BLaER1 treated with 17β-estradiol and CSF1 and Interleukin-3, amounts not matched to agents 10 nM and 100 nM (cell line): ENCODE measurements at regions not wholly inside any gene's neighbourhood (a gene's known extent, or its start where the extent isn't known, plus 50 kb on each side); places are given as distances from the start of the nearest gene placed in this dataset.

Experiments used
- H3K27ac ChIP-seq, 11 experiments: shearing (Covaris generic); formaldehyde crosslinking; 2 replicates each; pipeline ENCODE4 v1.8.1; 2022
- H3K27me3 ChIP-seq, 11 experiments: shearing (Covaris generic); formaldehyde crosslinking; 2 replicates each; pipeline ENCODE4 v1.8.1; 2022
- H3K36me3 ChIP-seq, 11 experiments: shearing (Covaris generic); formaldehyde crosslinking; 2 replicates each; pipeline ENCODE4 v1.8.1; 2022
- H3K4me1 ChIP-seq, 10 experiments: shearing (Covaris generic); formaldehyde crosslinking; 2 replicates each; pipeline ENCODE4 v1.8.1; 2022
- H3K4me2 ChIP-seq, 11 experiments: shearing (Covaris generic); formaldehyde crosslinking; 2 replicates each; pipeline ENCODE4 v1.8.1; 2022
- H3K4me3 ChIP-seq, 10 experiments: shearing (Covaris generic); formaldehyde crosslinking; 2 replicates each; pipeline ENCODE4 v1.8.1; 2022
- H3K9ac ChIP-seq, 11 experiments: shearing (Covaris generic); formaldehyde crosslinking; 2 replicates each; pipeline ENCODE4 v1.8.1; 2022
- H3K9me3 ChIP-seq, 11 experiments: shearing (Covaris generic); formaldehyde crosslinking; replicated peaks in 1 of 11; 2 replicates each; pipeline ENCODE4 v1.8.1; 2022
- H4K20me1 ChIP-seq, 11 experiments: shearing (Covaris generic); formaldehyde crosslinking; 2 replicates each; pipeline ENCODE4 v1.8.1; 2022
- Cebpa-rat ChIP-seq, 11 experiments: shearing (Covaris generic); IDR thresholded peaks; 2 replicates each; pipeline ENCODE4 v1.8.1; 2022

DNA sequence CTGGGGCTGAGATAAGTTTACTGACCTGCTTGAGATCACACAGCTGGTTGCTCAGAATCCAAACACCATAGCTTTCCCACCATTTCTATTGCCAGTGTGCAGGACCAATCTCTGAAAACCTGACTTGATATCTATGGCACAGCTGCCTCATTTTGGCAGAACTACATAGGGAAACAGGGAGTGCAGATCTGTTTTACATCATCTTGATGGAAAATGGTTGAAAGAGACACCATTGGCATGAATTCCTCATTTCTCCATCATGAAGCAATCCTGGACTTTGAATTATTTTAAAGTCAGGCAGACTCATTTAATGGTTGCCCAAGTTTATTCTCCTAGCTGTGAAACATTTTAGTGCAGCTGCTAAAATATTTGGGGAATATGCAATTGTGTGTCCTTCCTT lies 1628.2 kb upstream of the SLC10A2 start:
- Histone ChIP-seq H3K4me2 (no peak overlapping the region), H3K27ac (no peak overlapping the region), H3K4me1 (no peaks in the 10 kb centered on the region), H3K4me3 (no peak overlapping the region), H3K27me3 (no peaks in the 10 kb centered on the region), H3K36me3 (no peaks in the 10 kb centered on the region), H3K9me3 (no peaks in the 10 kb centered on the region), H4K20me1 (no peaks in the 10 kb centered on the region), H3K9ac (no peak overlapping the region)
- TF ChIP-seq Cebpa-rat (IDR thresholded peaks at IDR 0.05): no peak

DNA sequence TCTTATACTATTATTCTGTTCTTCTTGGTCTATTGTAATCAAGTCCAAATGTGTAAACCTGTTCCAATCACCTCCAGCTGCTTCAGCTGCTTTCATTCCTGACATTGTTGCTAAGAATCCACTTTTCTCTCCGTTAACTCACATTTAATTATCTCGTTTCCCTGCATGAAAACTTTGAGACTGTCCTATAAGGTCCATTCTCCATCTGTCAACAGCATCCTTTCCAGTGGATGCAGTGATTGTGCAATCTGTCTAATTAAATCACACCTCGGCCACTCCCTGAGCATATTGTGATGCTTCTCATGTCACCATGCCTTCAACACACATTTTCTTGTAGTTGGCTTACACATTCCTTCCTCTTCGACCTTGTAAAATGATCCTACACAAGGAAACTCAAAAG lies 1626.9 kb upstream of the SLC10A2 start:
- Histone ChIP-seq H4K20me1 (no peaks in the 10 kb centered on the region), H3K4me2 (no peak overlapping the region), H3K27me3 (no peaks in the 10 kb centered on the region), H3K9me3 (no peaks in the 10 kb centered on the region), H3K27ac (no peak overlapping the region), H3K36me3 (no peaks in the 10 kb centered on the region), H3K4me3 (no peak overlapping the region), H3K9ac (no peak overlapping the region), H3K4me1 (no peaks in the 10 kb centered on the region)
- TF ChIP-seq Cebpa-rat (IDR thresholded peaks at IDR 0.05): no peak

DNA sequence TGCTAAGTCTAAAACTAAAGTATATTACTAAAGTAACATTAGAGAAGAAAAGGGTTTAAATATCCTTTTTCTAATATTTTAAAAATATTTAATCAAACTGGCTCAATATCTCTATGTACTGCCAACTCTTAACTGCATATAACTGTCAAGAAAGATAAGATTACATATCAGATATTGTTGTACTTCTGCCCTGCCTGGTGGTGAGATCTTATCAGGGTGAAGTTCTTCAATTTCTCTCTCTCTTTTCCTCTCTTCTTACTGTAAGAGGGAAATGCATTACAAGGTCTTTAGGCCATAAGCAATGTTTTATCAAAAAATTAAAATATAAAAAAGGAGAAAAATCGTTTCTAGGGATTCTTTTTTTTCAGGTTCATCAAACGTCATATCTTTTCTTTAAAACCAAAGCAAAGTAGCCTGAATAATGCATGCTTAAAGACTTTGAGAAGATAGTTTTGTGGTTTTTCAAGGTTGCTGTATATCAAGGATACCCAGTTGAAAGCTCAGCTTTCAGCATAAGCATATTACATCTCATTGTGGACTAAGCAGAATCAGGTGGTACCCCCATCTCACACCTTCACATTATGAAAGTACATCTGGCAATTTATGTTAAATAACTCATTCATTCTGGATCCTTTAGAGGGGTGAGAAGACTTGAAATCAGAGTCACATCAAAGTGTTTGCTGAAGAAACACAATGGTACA lies 1625.7 kb upstream of the SLC10A2 start:
- TF ChIP-seq Cebpa-rat (IDR thresholded peaks at IDR 0.05): no peak
- H3K9ac ChIP-seq: no peak overlapping the region
- no peaks in the 10 kb centered on the region for H4K20me1 ChIP-seq
- no peaks in the 10 kb centered on the region for H3K27me3 ChIP-seq
- H3K4me2 ChIP-seq: no peak overlapping the region
- no peaks in the 10 kb centered on the region for H3K4me1 ChIP-seq
- H3K9me3 ChIP-seq: no peaks in the 10 kb centered on the region
- H3K4me3 ChIP-seq: no peak overlapping the region
- H3K36me3 ChIP-seq: no peaks in the 10 kb centered on the region
- H3K27ac ChIP-seq: no peak overlapping the region

DNA sequence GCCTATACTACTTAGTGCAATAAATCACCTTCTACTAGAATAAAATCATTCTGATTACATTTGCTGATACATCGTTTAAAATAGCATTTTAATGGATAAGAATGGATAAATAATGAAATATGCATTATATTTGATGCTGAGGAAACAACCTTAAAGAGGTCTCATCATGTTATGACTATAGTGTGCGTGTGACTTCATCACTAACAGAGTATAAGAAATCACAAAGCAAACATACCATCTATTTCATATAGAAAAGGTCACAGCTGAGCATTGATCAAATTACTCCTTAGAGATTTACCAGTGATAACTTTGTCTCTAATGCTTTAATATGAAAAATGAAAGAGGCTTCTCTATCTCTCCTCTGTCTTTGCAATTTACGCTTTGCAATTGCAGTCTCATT lies 1620.3 kb upstream of the SLC10A2 start:
- Histone ChIP-seq H3K27me3 (no peaks in the 10 kb centered on the region), H3K9me3 (no peaks in the 10 kb centered on the region), H3K36me3 (no peaks in the 10 kb centered on the region), H4K20me1 (no peaks in the 10 kb centered on the region), H3K9ac (no peak overlapping the region), H3K4me3 (no peak overlapping the region), H3K27ac (no peak overlapping the region), H3K4me2 (no peak overlapping the region), H3K4me1 (no peaks in the 10 kb centered on the region)
- no peak for TF ChIP-seq Cebpa-rat (IDR thresholded peaks at IDR 0.05)

GRCh38 chr13:104683789-104684188 lies 1617.6 kb upstream of the SLC10A2 start:
- Histone ChIP-seq H3K4me1 (no peaks in the 10 kb centered on the region), H3K27me3 (no peaks in the 10 kb centered on the region), H3K9ac (no peak overlapping the region), H3K4me2 (no peak overlapping the region), H4K20me1 (no peaks in the 10 kb centered on the region), H3K27ac (no peak overlapping the region), H3K36me3 (no peaks in the 10 kb centered on the region), H3K9me3 (no peaks in the 10 kb centered on the region), H3K4me3 (no peak overlapping the region)
- no peak for TF ChIP-seq Cebpa-rat (IDR thresholded peaks at IDR 0.05)

GRCh38 chr13:104678161-104678560 lies 1611.9 kb upstream of the SLC10A2 start:
- no peaks in the 10 kb centered on the region for H4K20me1 ChIP-seq
- no peak overlapping the region for H3K27ac ChIP-seq
- H3K4me1 ChIP-seq: no peaks in the 10 kb centered on the region
- no peak overlapping the region for H3K9ac ChIP-seq
- TF ChIP-seq Cebpa-rat (IDR thresholded peaks at IDR 0.05): no peak
- H3K36me3 ChIP-seq: no peaks in the 10 kb centered on the region
- no peaks in the 10 kb centered on the region for H3K27me3 ChIP-seq
- H3K4me2 ChIP-seq: no peak overlapping the region
- H3K9me3 ChIP-seq: no peaks in the 10 kb centered on the region
- no peak overlapping the region for H3K4me3 ChIP-seq

DNA sequence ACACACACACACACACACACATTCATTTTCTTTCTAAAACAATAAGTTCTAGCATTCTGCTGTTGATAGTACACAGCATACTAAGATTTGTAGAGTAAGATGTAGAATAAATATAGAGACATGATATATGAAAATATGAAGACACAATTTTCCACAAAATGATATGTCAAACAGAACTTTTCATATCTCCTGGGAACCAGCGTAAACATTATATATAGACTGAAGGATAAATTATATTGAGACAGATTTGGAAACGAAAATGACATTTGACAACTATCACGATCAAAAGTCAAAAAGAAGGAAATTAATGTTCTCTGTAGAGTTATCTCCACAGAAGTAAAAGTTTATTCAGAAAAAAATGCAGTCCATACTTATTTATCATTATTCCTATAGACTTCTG lies 1605.7 kb upstream of the SLC10A2 start:
- no peak overlapping the region for H3K4me2 ChIP-seq
- H3K9ac ChIP-seq: no peak overlapping the region
- H3K4me1 ChIP-seq: no peaks in the 10 kb centered on the region
- no peaks in the 10 kb centered on the region for H3K27me3 ChIP-seq
- no peaks in the 10 kb centered on the region for H3K36me3 ChIP-seq
- no peak for TF ChIP-seq Cebpa-rat (IDR thresholded peaks at IDR 0.05)
- no peak overlapping the region for H3K4me3 ChIP-seq
- no peak overlapping the region for H3K27ac ChIP-seq
- H4K20me1 ChIP-seq: no peaks in the 10 kb centered on the region
- H3K9me3 ChIP-seq: no peaks in the 10 kb centered on the region

DNA sequence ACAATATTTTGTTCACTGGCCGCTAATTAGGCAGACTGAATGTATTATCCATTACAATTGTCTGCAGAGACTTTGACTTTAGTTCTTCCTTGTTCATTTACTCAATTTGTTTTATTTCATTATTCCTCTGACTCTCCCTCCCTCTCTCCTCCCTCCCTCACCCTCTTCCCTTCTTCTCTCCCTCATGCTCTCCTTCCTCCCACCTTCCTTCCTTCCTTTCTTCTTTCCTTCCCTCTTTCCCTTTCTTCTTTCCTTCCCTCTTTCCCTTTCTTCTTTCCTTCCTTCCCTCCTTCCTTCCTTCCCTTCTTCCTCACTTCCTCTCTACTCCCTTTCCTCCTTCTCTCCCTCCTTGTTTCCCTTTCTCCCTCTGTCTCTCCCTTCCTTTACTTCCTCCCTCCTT lies 1591.0 kb upstream of the SLC10A2 start:
- H3K4me2 ChIP-seq: no peak overlapping the region
- no peak overlapping the region for H3K9ac ChIP-seq
- no peak for TF ChIP-seq Cebpa-rat (IDR thresholded peaks at IDR 0.05)
- no peaks in the 10 kb centered on the region for H4K20me1 ChIP-seq
- no peak overlapping the region for H3K4me3 ChIP-seq
- no peaks in the 10 kb centered on the region for H3K27me3 ChIP-seq
- no peaks in the 10 kb centered on the region for H3K36me3 ChIP-seq
- no peak overlapping the region for H3K27ac ChIP-seq
- H3K9me3 ChIP-seq: no peaks in the 10 kb centered on the region
- H3K4me1 ChIP-seq: no peaks in the 10 kb centered on the region

DNA sequence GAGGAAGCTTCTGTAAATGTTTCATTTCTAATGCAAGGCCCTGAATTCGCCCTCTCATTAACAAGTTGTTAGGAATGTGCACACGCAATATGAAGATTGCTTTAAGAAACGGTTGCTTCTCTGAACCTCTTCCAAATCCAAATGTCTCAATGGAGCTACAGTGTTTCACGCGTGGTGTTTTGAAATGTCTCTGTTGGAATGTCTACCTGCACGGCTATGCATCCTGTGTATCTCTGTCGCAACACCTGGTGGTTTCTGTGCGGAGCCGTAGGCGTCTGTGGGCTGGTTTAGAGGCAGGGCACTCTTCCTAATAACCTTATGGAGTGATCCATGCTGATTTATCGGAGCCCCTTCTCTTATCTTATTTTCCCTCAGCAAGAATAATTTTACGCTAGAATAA lies 1584.2 kb upstream of the SLC10A2 start:
- no peak overlapping the region for H3K4me2 ChIP-seq
- no peaks in the 10 kb centered on the region for H4K20me1 ChIP-seq
- no peak for TF ChIP-seq Cebpa-rat (IDR thresholded peaks at IDR 0.05)
- H3K4me1 ChIP-seq: no peaks in the 10 kb centered on the region
- no peaks in the 10 kb centered on the region for H3K36me3 ChIP-seq
- H3K27me3 ChIP-seq: no peaks in the 10 kb centered on the region
- no peaks in the 10 kb centered on the region for H3K9me3 ChIP-seq
- no peak overlapping the region for H3K4me3 ChIP-seq
- H3K9ac ChIP-seq: no peak overlapping the region
- H3K27ac ChIP-seq: no peak overlapping the region

DNA sequence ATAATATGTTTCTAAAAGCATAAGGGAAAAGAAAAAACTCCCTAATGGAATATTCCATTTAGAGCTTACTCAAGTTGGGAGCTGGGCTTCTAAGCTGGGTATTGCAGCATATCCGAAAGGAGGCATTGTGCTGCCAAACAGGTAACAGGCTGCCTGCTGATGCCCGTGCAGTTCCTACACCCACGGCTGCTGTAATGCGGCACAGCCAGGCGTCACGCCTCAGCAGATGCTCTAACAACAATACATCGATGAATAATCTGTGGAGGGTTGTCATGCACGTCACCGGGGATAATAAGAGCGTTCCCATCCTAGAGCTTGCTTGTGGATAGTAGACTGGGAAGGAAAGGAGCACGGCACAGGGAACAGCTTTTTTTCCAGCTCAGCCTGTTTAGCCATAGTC lies 1582.1 kb upstream of the SLC10A2 start:
- Histone ChIP-seq H3K27ac (no peak overlapping the region), H3K4me2 (no peak overlapping the region), H3K36me3 (no peaks in the 10 kb centered on the region), H3K27me3 (no peaks in the 10 kb centered on the region), H3K9ac (no peak overlapping the region), H3K9me3 (no peaks in the 10 kb centered on the region), H3K4me1 (no peaks in the 10 kb centered on the region), H4K20me1 (no peaks in the 10 kb centered on the region), H3K4me3 (no peak overlapping the region)
- no peak for TF ChIP-seq Cebpa-rat (IDR thresholded peaks at IDR 0.05)
